K562 (cell line): ENCODE measurements at regions not wholly inside any gene's neighbourhood (a gene's known extent, or its start where the extent isn't known, plus 50 kb on each side); places are given as distances from the start of the nearest gene placed in this dataset.
A peak's percentile ranks its signal among the peaks of the same experiment; 100 is the strongest.

Experiments used
- ATAC-seq: fragments of 200-7000 bp; cut with Tn5 transposase; 3 replicates; pipeline ENCODE4 v1.9.1; 2020; ENCODE audit warnings: moderate library complexity
- BruUV-seq: library from RNA; stranded (reverse); fragments of 400-500 nt; replicated peaks from 2 replicates; lab custom pipeline; 2021; lab: Mats Ljungman, UMichigan
- CTCF ChIA-PET: fragments of 300-600 bp; formaldehyde crosslinking; extraction: SDS; loops from one replicate; lab custom pipeline; 2021; ENCODE audit warnings: low intra/inter-chr PET ratio; lab: Yijun Ruan, JAX
- POLR2A ChIA-PET: fragments of 300-600, 350-650 bp; sonication (Branson Sonifier 250); formaldehyde crosslinking; extraction: SDS; loops from one replicate; lab custom pipeline; 2021; ENCODE audit warnings: antibody characterized with exemption, inconsistent platforms; lab: Yijun Ruan, JAX
- DNase-seq, 4 experiments: peaks; one replicate each; pipeline versions ENCODE4 v3.0.0 to v3.0.0-alpha.2; 2011 to 2018; ENCODE audit warnings: low spot score in 3 of 4, mixed read lengths in 3 of 4; ENCODE audit errors: extremely low read depth in 1 of 4
- FAIRE-seq: peaks from 2 replicates; lab custom pipeline; 2011; peaks lifted over from hg19 to GRCh38; lab: Jason Lieb, UNC
- H2AFZ ChIP-seq: 2 replicates; pipeline ENCODE4 v1.6.0; 2011; ENCODE audit warnings: low read depth, low read length, control low read depth, inconsistent platforms
- H3K27ac ChIP-seq: fragments of 200-600 bp; 3 replicates; pipeline ENCODE4 v1.8.0; 2011; ENCODE audit warnings: low read depth, mild to moderate bottlenecking, control low read depth, inconsistent platforms, low read length, moderate library complexity, mixed read lengths; ENCODE audit errors: extremely low read depth
- H3K27me3 ChIP-seq, 2 experiments: fragments of 300-600 bp in 1 of 2; 2 replicates in 1 of 2; 3 replicates in 1 of 2; pipeline versions ENCODE4 v1.6.0 to v1.8.0; 2011; ENCODE audit warnings: inconsistent platforms in 2 of 2, low read length in 2 of 2, mild to moderate bottlenecking in 1 of 2, mixed read lengths in 1 of 2, moderate library complexity in 1 of 2; ENCODE audit not compliant: control insufficient read depth in 2 of 2, insufficient read depth in 2 of 2
- H3K36me3 ChIP-seq: fragments of 300-600 bp; 3 replicates; pipeline ENCODE4 v1.8.0; 2011; ENCODE audit warnings: mild to moderate bottlenecking, low read length, inconsistent platforms; ENCODE audit not compliant: control insufficient read depth, insufficient read depth
- H3K4me1 ChIP-seq, 2 experiments: fragments of 200-600 bp in 1 of 2; replicated peaks in 1 of 2; 2 replicates in 1 of 2; 3 replicates in 1 of 2; pipeline versions ENCODE4 v1.5.1 to v1.8.0; 2011; ENCODE audit warnings: inconsistent platforms in 2 of 2, low read length in 2 of 2, mild to moderate bottlenecking in 1 of 2, mixed read lengths in 1 of 2, moderate library complexity in 1 of 2; ENCODE audit not compliant: control insufficient read depth in 2 of 2, insufficient read depth in 2 of 2
- H3K4me2 ChIP-seq: 2 replicates; pipeline ENCODE4 v1.6.1; 2011; ENCODE audit warnings: low read length, control low read depth, inconsistent platforms, mixed read lengths; ENCODE audit not compliant: insufficient read depth
- H3K4me3 ChIP-seq: fragments of 200-600 bp; sonication (generic), shearing (Covaris generic); 2 replicates; pipeline ENCODE4 v1.5.1; 2016; ENCODE audit warnings: control low read depth, inconsistent platforms
- H3K79me2 ChIP-seq: fragments of 200-600 bp; 3 replicates; pipeline ENCODE4 v1.8.0; 2011; ENCODE audit warnings: low read length, inconsistent platforms; ENCODE audit not compliant: control insufficient read depth, insufficient read depth
- H3K9ac ChIP-seq, 2 experiments: 2 replicates each; pipeline versions ENCODE4 v1.6.0 to v1.6.1; 2011; ENCODE audit warnings: low read depth in 2 of 2, low read length in 2 of 2, control low read depth in 1 of 2, inconsistent platforms in 1 of 2, mild to moderate bottlenecking in 1 of 2, mixed read lengths in 1 of 2; ENCODE audit not compliant: insufficient read depth in 1 of 2
- H3K9me1 ChIP-seq: one replicate; pipeline ENCODE4 v1.6.0; 2011; ENCODE audit warnings: inconsistent platforms, mild to moderate bottlenecking, low read length, moderate library complexity; ENCODE audit not compliant: control insufficient read depth, insufficient read depth
- H3K9me3 ChIP-seq: replicated peaks from 2 replicates; pipeline ENCODE4 v1.5.1; 2011; ENCODE audit warnings: low read depth, low read length, inconsistent platforms; ENCODE audit not compliant: control insufficient read depth, insufficient read depth
- H4K20me1 ChIP-seq: replicated peaks from 2 replicates; pipeline ENCODE4 v1.6.1; 2011; ENCODE audit warnings: low read length, inconsistent platforms, mixed read lengths; ENCODE audit not compliant: control insufficient read depth, insufficient read depth
- FOSL1 ChIP-seq: fragments of 200-800 bp; sonication (Bioruptor generic); conservative IDR thresholded peaks from 2 replicates; pipeline ENCODE4 v1.6.1; 2016; ENCODE audit warnings: missing genetic modification characterization, missing compliant biosample characterization
- HMBOX1 ChIP-seq: sonication (generic); IDR thresholded peaks from 2 replicates; pipeline ENCODE4 v1.6.1; 2016
- JUND ChIP-seq, 2 experiments: IDR thresholded peaks; 2 replicates in 1 of 2; 3 replicates in 1 of 2; pipeline ENCODE4 v1.6.1; 2011; ENCODE audit warnings: borderline replicate concordance in 2 of 2, low read depth in 2 of 2, low read length in 2 of 2, improper control_type of control experiment in 1 of 2, missing biosample characterization in 1 of 2, missing genetic modification characterization in 1 of 2, missing genetic modification reagents in 1 of 2
- MAFF ChIP-seq: IDR thresholded peaks from 2 replicates; pipeline ENCODE4 v1.6.1; 2012; ENCODE audit warnings: low read length, improper control_type of control experiment
- MAFG ChIP-seq: fragments of 450-650 bp; conservative IDR thresholded peaks from 2 replicates; pipeline ENCODE4 v1.6.1; 2016; ENCODE audit warnings: missing genetic modification characterization, missing compliant biosample characterization
- NFE2 ChIP-seq: IDR thresholded peaks from 2 replicates; pipeline ENCODE4 v1.6.1; 2014; ENCODE audit warnings: antibody characterized with exemption, low read depth
- ZBTB17 ChIP-seq: fragments of 450-650 bp; formaldehyde crosslinking; IDR thresholded peaks from 2 replicates; pipeline ENCODE4 v1.4.0; 2020; ENCODE audit warnings: mild to moderate bottlenecking
- ZNF124 ChIP-seq: sonication (generic); formaldehyde crosslinking; IDR thresholded peaks from 2 replicates; pipeline ENCODE4 v1.8.1; 2022; ENCODE audit warnings: missing genetic modification reagents
- WGBS: fragments of 100-300 bp; shearing (Covaris generic); methylation state at CpG from one replicate; pipeline ENCODE4 v1.1.6; 2016; ENCODE audit warnings: low coverage, mixed read lengths; ENCODE audit not compliant: insufficient coverage; ENCODE audit errors: missing lambda C conversion rate; 5-methylcytosine and 5-hydroxymethylcytosine counted together
- in situ Hi-C: fragments of 300-500 bp; cut with MboI; formaldehyde crosslinking; loops from 4 replicates; pipeline ENCODE4 v1.15.0; 2018; ENCODE audit warnings: inconsistent platforms, mixed read lengths
- intact Hi-C: fragments of 100-400 bp; cut with micrococcal nuclease; formaldehyde crosslinking; loops from 2 replicates; pipeline ENCODE4 v1.14.2; 2022

DNA sequence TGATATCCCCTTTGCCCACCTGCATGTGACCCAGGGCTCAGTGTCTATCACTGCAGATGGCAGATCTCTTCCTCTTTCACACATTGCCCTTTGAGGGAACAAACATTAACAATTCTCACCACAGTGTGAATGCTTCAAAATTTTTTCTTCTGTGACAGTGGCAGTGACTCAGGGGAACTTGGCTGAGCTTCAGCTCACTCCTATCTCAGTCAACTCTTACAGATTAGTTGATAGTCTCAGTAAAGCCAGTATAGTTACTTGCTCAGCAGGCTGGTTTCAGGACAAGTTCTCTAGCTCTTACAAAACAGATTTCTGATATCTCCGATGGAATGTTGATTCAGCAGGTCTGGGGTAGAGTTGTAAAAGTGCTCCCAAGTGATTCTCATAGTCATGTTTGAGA is 166.9 kb downstream of the DLEU7 start:
- Histone ChIP-seq H3K4me3 (no peak overlapping the region), H3K27me3 (no peaks in the 10 kb centered on the region), H3K9me1 (no peaks in the 10 kb centered on the region), H3K9ac (no peak overlapping the region), H2AFZ (no peak overlapping the region), H3K4me2 (no peak overlapping the region), H3K36me3 (no peaks in the 10 kb centered on the region), H3K27ac (no peak overlapping the region), H3K79me2 (no peaks in the 10 kb centered on the region), H4K20me1 (no peaks in the 10 kb centered on the region), H3K9me3 (no peaks in the 10 kb centered on the region), H3K4me1 (peaks cover 0 to 15% of the 10 kb centered on the region in 2 experiments; a peak in 3 of 5 replicates)
- in situ Hi-C loops (no loop called here), intact Hi-C loops (no loop called here)
- DNase-seq, result peak in 1 of 4 experiments; percentile 7
- no peak; the same call in 2 of the 3 replicates for ATAC-seq
- no peak for FAIRE-seq
- TF ChIP-seq MAFG (tag) (peak; percentile 23), MAFF (peak; percentile 0; the same call in 1 of the 2 replicates), JUND (IDR thresholded peaks at IDR 0.05; ENCODE audit: borderline replicate concordance, low read depth, low read length) (0 out of 2 replicates have a peak, but pooled peaks have one; percentile 5), JUND (tag; IDR thresholded peaks at IDR 0.05; ENCODE audit: borderline replicate concordance, low read depth, low read length) (no peak), NFE2 (peak; percentile 49), HMBOX1 (peak; percentile 97), ZBTB17 (CRISPR knock-in tag) (no peak), ZNF124 (no peak), FOSL1 (tag) (peak; percentile 66)
- ChIA-PET CTCF (no interaction called here), POLR2A (interaction anchor here (1.1 kb wide), 1 partner anchor 15 kb away, joined by 3 read pairs; no protein-coding TSS in a partner anchor)
- WGBS, result 13% methylated on average over 1 of the region's 1 CpG
- no TSS peak for BruUV-seq
